Prostate gland (tissue), 2 donors: ENCODE measurements at regions not wholly inside any gene's neighbourhood (a gene's known extent, or its start where the extent isn't known, plus 50 kb on each side); places are given as distances from the start of the nearest gene placed in this dataset.

ENCODE experiments used
- POLR2AphosphoS5 ChIP-seq: sonication (generic); formaldehyde crosslinking; IDR thresholded peaks from one replicate; pipeline ENCODE4 v1.6.1; 2017; ENCODE audit warnings: antibody characterized with exemption
- TF ChIP-seq, protein P1 (sequence below), 4 experiments: fragments of 200-600 bp in 2 of 4; fragments of 450-650 bp in 2 of 4; sonication (generic) in 2 of 4; IDR thresholded peaks; 1 replicate in 3 of 4; 2 replicates in 1 of 4; pipeline ENCODE4 v1.5.1; 2016 to 2019; ENCODE audit warnings: antibody characterized with exemption in 4 of 4, mild to moderate bottlenecking in 2 of 4, moderate library complexity in 2 of 4

- TF ChIP-seq, protein P1, sequence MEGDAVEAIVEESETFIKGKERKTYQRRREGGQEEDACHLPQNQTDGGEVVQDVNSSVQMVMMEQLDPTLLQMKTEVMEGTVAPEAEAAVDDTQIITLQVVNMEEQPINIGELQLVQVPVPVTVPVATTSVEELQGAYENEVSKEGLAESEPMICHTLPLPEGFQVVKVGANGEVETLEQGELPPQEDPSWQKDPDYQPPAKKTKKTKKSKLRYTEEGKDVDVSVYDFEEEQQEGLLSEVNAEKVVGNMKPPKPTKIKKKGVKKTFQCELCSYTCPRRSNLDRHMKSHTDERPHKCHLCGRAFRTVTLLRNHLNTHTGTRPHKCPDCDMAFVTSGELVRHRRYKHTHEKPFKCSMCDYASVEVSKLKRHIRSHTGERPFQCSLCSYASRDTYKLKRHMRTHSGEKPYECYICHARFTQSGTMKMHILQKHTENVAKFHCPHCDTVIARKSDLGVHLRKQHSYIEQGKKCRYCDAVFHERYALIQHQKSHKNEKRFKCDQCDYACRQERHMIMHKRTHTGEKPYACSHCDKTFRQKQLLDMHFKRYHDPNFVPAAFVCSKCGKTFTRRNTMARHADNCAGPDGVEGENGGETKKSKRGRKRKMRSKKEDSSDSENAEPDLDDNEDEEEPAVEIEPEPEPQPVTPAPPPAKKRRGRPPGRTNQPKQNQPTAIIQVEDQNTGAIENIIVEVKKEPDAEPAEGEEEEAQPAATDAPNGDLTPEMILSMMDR (IDR thresholded peaks at IDR 0.05), result no peak
- no peak for TF ChIP-seq POLR2AphosphoS5
These were observed 141.2 kb downstream of the DTHD1 start for GRCh38 chr4:36422607-36423006.
